ENCODE measurements at regions not wholly inside any gene's neighbourhood (a gene's known extent, or its start where the extent isn't known, plus 50 kb on each side); places are given as distances from the start of the nearest gene placed in this dataset. TPM values are rescaled to one million over a fixed set of nuclear protein-coding genes. Genes with fewer than 3 reads are reported as not detected.

DNA sequence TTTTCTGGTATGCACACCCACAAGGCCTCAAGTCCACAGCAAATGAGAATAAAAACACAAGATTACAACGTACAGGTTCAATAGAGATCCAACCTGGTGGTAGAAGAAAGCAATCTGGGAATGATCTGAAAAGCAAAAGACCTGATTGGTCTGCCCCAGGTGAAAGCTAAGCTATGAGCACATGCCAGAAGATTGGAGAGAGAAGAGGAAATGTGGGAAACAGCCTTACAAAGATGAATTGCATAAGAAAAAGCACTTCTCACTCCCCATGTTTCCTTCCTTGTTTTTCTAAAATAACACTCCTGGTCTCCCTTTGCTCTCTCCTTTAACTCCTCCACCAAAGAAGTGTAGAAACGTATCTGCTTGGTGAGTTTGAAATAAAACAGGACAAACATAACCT lies 77.3 kb upstream of the ANO6 start:
- H3K36me3 ChIP-seq, result no peaks in the 10 kb centered on the region
- no peak for TF ChIP-seq POLR2A (IDR thresholded peaks at IDR 0.05)
- no peak for TF ChIP-seq POLR2AphosphoS5 (IDR thresholded peaks at IDR 0.05; ENCODE audit: insufficient read depth in 1 of 2, low read depth in 1 of 2)
- TF ChIP-seq, protein P1, sequence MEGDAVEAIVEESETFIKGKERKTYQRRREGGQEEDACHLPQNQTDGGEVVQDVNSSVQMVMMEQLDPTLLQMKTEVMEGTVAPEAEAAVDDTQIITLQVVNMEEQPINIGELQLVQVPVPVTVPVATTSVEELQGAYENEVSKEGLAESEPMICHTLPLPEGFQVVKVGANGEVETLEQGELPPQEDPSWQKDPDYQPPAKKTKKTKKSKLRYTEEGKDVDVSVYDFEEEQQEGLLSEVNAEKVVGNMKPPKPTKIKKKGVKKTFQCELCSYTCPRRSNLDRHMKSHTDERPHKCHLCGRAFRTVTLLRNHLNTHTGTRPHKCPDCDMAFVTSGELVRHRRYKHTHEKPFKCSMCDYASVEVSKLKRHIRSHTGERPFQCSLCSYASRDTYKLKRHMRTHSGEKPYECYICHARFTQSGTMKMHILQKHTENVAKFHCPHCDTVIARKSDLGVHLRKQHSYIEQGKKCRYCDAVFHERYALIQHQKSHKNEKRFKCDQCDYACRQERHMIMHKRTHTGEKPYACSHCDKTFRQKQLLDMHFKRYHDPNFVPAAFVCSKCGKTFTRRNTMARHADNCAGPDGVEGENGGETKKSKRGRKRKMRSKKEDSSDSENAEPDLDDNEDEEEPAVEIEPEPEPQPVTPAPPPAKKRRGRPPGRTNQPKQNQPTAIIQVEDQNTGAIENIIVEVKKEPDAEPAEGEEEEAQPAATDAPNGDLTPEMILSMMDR (IDR thresholded peaks at IDR 0.05), result no peak
- no peaks in the 10 kb centered on the region for H3K27me3 ChIP-seq
- no peaks in the 10 kb centered on the region for H3K9me3 ChIP-seq
- no peak for DNase-seq (ENCODE audit: extremely low spot score in 2 of 2)
- H3K4me3 ChIP-seq, result no peak overlapping the region
- intact Hi-C loops (cut with DNase I), result no loop called here
- no peaks in the 10 kb centered on the region for H3K4me1 ChIP-seq
- H3K27ac ChIP-seq, result no peak overlapping the region

- intact Hi-C loops (cut with DNase I), result no loop called here
- no peak overlapping the region for H3K4me3 ChIP-seq
- peaks cover 6% of the 10 kb centered on the region for H3K9me3 ChIP-seq
- TF ChIP-seq, protein P1 (IDR thresholded peaks at IDR 0.05), result no peak
- TF ChIP-seq POLR2A (IDR thresholded peaks at IDR 0.05) (no peak), POLR2AphosphoS5 (IDR thresholded peaks at IDR 0.05; ENCODE audit: insufficient read depth in 1 of 2, low read depth in 1 of 2) (no peak)
- no peaks in the 10 kb centered on the region for H3K36me3 ChIP-seq
- no peak overlapping the region for H3K27ac ChIP-seq
- no peaks in the 10 kb centered on the region for H3K4me1 ChIP-seq
- no peak for DNase-seq (ENCODE audit: extremely low spot score in 2 of 2)
- no peaks in the 10 kb centered on the region for H3K27me3 ChIP-seq
Measured at GRCh38 chr12:45148006-45148405, 67.9 kb upstream of the ANO6 start.

DNA sequence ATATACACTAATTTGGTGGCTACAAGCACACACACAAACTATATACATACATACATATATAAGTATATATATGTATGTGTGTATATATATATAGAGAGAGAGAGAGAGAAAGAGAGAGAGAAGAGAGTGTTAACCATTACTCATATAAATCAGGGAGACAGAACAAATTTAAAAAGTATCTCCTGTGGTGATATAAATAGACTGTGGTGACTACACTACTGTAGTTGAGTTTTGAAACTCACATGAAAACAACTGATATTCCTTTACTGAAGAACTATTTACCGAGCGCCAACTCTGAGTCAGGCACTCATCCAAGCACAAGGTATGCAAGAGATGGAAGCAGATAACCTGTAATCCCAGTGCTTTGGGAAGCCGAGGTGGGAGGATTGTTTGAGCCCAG lies 67.3 kb upstream of the ANO6 start:
- Histone ChIP-seq H3K9me3 (peaks cover 6% of the 10 kb centered on the region), H3K27me3 (no peaks in the 10 kb centered on the region), H3K27ac (no peak overlapping the region), H3K4me1 (no peaks in the 10 kb centered on the region), H3K4me3 (no peak overlapping the region), H3K36me3 (no peaks in the 10 kb centered on the region)
- no peak for DNase-seq (ENCODE audit: extremely low spot score in 2 of 2)
- intact Hi-C loops (cut with DNase I), result no loop called here
- TF ChIP-seq, protein P1 (IDR thresholded peaks at IDR 0.05), result no peak
- TF ChIP-seq POLR2A (IDR thresholded peaks at IDR 0.05), result no peak
- TF ChIP-seq POLR2AphosphoS5 (IDR thresholded peaks at IDR 0.05; ENCODE audit: insufficient read depth in 1 of 2, low read depth in 1 of 2), result no peak

GRCh38 chr12:45165284-45165683 lies 50.6 kb upstream of the ANO6 start:
- Histone ChIP-seq H3K36me3 (no peaks in the 10 kb centered on the region), H3K27me3 (no peaks in the 10 kb centered on the region)

DNA sequence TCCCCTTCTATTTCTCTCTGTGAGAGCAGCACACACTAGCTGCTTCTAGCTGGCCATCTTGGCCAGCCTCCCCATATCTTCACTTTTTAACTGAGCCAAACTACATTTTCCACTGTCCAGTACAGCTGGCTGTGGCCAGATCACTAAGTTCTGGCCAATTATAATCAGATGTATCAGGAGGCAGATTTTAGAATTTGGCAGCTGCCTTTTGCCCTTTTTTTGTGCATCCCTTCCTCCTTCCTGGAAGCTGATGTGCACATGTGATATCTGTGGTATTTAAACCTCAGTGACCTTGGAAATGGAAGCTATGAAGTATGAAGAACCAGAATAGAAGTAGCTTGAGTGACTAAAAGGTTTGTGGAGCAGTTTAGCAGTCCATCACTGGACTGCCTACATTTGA lies 49.8 kb upstream of the ANO6 start:
- Histone ChIP-seq H3K4me1 (peaks cover 9% of the 10 kb centered on the region), H3K27ac (no peak overlapping the region), H3K36me3 (no peaks in the 10 kb centered on the region), H3K27me3 (no peaks in the 10 kb centered on the region), H3K9me3 (no peaks in the 10 kb centered on the region), H3K4me3 (no peak overlapping the region)
- TF ChIP-seq POLR2A (IDR thresholded peaks at IDR 0.05) (no peak), POLR2AphosphoS5 (IDR thresholded peaks at IDR 0.05; ENCODE audit: insufficient read depth in 1 of 2, low read depth in 1 of 2) (no peak)
- TF ChIP-seq, protein P1 (IDR thresholded peaks at IDR 0.05), result no peak
- no peak for DNase-seq (ENCODE audit: extremely low spot score in 2 of 2)
- intact Hi-C loops (cut with DNase I), result no loop called here

More at GRCh38 chr12:45165284-45165683, 50.6 kb upstream of the ANO6 start:
- H3K27ac ChIP-seq, result no peak overlapping the region
- intact Hi-C loops (cut with DNase I), result no loop called here
- TF ChIP-seq, protein P1 (IDR thresholded peaks at IDR 0.05), result no peak
- no peak for TF ChIP-seq POLR2A (IDR thresholded peaks at IDR 0.05)
- peaks cover 9% of the 10 kb centered on the region for H3K4me1 ChIP-seq
- no peak overlapping the region for H3K4me3 ChIP-seq
- no peak for DNase-seq (ENCODE audit: extremely low spot score in 2 of 2)
- H3K9me3 ChIP-seq, result no peaks in the 10 kb centered on the region

Small RNA genes lying in the stretch of these regions (small RNA-seq; reads per million reads assigned to genes)
- not detected for gene RNA5SP361

All from vagina (tissue), 2 donors.